Stomach (tissue), 8 donors: ENCODE measurements at regions not wholly inside any gene's neighbourhood (a gene's known extent, or its start where the extent isn't known, plus 50 kb on each side); places are given as distances from the start of the nearest gene placed in this dataset.

Experiments used
- DNase-seq, 2 donors: peaks; one replicate each; pipeline versions ENCODE4 v3.0.0 to v3.0.0-alpha.2; 2013 to 2019
- H3K27ac ChIP-seq, 5 donors: fragments of 200-600 bp in 4 of 5; sonication (generic) in 4 of 5; one replicate each; pipeline ENCODE4 v1.5.1; 2013 to 2019; ENCODE audit warnings: mild to moderate bottlenecking in 1 of 5, moderate library complexity in 1 of 5
- H3K27me3 ChIP-seq, 3 donors: fragments of 200-600 bp; sonication (generic); one replicate each; pipeline ENCODE4 v1.5.1; 2017 to 2019; ENCODE audit warnings: mixed run types in 1 of 3
- H3K36me3 ChIP-seq, 4 donors: fragments of 200-600 bp; sonication (generic); 1 replicate in 3 of 4; 2 replicates in 1 of 4; pipeline ENCODE4 v1.5.1; 2016 to 2019
- H3K4me1 ChIP-seq, 4 donors: fragments of 200-600 bp; sonication (generic); one replicate each; pipeline ENCODE4 v1.5.1; 2016 to 2019
- H3K4me3 ChIP-seq, 4 donors: fragments of 200-600 bp; sonication (generic) in 3 of 4; one replicate each; pipeline ENCODE4 v1.5.1; 2016 to 2019; ENCODE audit warnings: mild to moderate bottlenecking in 1 of 4
- H3K9me3 ChIP-seq, 4 donors: fragments of 200-600 bp; sonication (generic); one replicate each; pipeline ENCODE4 v1.5.1; 2016 to 2019
- EP300 ChIP-seq: sonication (generic); formaldehyde crosslinking; IDR thresholded peaks from one replicate; pipeline ENCODE4 v1.6.1; 2017; ENCODE audit warnings: antibody characterized with exemption
- POLR2A ChIP-seq, 4 donors: fragments of 450-650 bp; IDR thresholded peaks; one replicate each; pipeline ENCODE4 v1.6.1; 2016; ENCODE audit warnings: antibody characterized with exemption in 4 of 4, control low read depth in 2 of 4, mild to moderate bottlenecking in 1 of 4, moderate library complexity in 1 of 4
- POLR2AphosphoS5 ChIP-seq, 3 donors: sonication (generic); formaldehyde crosslinking; IDR thresholded peaks; one replicate each; pipeline ENCODE4 v1.6.1; 2016; ENCODE audit warnings: antibody characterized with exemption in 3 of 3
- WGBS, 5 donors: extraction: QIAGEN DNeasy Blood & Tissue Kit in 3 of 5; methylation state at CpG; one replicate each; pipeline versions ENCODE4 v1.1.5 to v1.1.7; 2013 to 2018; 5-methylcytosine and 5-hydroxymethylcytosine counted together
- intact Hi-C: fragments of 100-400 bp; cut with DNase I; formaldehyde crosslinking; loops from one replicate; pipeline ENCODE4 v1.15.1; 2023; ENCODE audit warnings: low total_unique reads
- TF ChIP-seq, protein P1 (sequence below), 7 experiments: fragments of 450-650 bp in 4 of 7; fragments of 200-600 bp in 3 of 7; sonication (generic) in 3 of 7; IDR thresholded peaks; one replicate each; pipeline ENCODE4 v1.5.1; 2016 to 2019; ENCODE audit warnings: antibody characterized with exemption in 7 of 7, control low read depth in 2 of 7, mild to moderate bottlenecking in 1 of 7
- donor health status: healthy with polysubstance abuse.
- donor health status: Bipolar disorder and iron deficiency.
- donor health status: healthy.

DNA sequence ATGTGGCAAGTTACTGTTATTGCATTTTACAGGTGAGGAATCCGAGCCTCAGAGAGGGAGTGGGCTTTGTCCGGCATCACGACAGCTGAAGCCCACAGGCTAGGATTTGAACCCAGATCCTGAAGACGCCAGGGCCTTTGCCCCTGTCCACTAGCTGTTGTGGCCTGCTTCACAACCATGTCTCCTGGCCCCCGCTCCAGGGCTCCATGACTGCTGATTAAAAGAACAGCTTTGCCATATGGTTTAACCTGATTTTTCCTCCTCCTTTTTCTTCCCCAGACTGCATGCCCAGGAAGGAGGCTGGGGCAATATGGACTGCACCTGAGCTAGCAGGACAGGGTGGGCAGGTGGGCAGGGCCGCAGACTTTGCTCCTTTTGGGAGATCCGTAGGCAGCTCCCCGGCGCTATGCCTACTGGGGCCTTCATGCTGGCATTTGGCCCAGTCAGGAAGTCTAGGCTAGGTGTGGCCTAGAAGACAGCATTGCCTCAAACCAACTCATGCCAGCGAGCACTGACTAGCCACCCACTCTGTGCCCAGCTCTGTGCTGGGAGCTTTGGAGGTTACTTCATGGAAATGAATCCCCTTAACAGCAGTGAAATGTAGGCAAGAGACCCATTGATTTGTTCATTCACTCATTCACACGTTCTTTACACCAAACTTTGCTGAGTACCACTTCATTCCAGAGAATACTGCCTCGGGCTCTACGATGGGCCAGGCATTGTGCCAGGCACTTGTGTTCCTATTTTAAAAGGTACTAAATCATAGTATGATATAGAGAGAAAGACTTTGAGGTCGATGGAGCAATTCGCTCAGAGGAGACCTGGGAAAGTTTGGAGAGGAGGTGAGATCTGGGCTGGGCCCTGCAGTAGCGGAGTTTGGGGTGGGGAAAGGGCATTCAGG is 94.3 kb upstream of the CPEB4 start:
- no peaks in the 10 kb centered on the region for H3K9me3 ChIP-seq
- 68 to 80% (median 76%) methylated on average over 14 to 16 of the region's 16 CpGs for WGBS, 5 donors
- intact Hi-C loops, result no loop called here
- H3K27ac ChIP-seq, result no peak overlapping the region
- H3K4me1 ChIP-seq, result peaks cover 7 to 20% (median 15%) of the 10 kb centered on the region in 4 donors
- peak; percentile 60 to 63 for DNase-seq
- H3K27me3 ChIP-seq, result no peaks in the 10 kb centered on the region
- TF ChIP-seq EP300 (no peak), POLR2A (IDR thresholded peaks at IDR 0.05) (no peak), POLR2AphosphoS5 (IDR thresholded peaks at IDR 0.05) (no peak)
- TF ChIP-seq, protein P1, sequence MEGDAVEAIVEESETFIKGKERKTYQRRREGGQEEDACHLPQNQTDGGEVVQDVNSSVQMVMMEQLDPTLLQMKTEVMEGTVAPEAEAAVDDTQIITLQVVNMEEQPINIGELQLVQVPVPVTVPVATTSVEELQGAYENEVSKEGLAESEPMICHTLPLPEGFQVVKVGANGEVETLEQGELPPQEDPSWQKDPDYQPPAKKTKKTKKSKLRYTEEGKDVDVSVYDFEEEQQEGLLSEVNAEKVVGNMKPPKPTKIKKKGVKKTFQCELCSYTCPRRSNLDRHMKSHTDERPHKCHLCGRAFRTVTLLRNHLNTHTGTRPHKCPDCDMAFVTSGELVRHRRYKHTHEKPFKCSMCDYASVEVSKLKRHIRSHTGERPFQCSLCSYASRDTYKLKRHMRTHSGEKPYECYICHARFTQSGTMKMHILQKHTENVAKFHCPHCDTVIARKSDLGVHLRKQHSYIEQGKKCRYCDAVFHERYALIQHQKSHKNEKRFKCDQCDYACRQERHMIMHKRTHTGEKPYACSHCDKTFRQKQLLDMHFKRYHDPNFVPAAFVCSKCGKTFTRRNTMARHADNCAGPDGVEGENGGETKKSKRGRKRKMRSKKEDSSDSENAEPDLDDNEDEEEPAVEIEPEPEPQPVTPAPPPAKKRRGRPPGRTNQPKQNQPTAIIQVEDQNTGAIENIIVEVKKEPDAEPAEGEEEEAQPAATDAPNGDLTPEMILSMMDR (IDR thresholded peaks at IDR 0.05), result no peak
- no peaks in the 10 kb centered on the region for H3K36me3 ChIP-seq
- no peak overlapping the region for H3K4me3 ChIP-seq

DNA sequence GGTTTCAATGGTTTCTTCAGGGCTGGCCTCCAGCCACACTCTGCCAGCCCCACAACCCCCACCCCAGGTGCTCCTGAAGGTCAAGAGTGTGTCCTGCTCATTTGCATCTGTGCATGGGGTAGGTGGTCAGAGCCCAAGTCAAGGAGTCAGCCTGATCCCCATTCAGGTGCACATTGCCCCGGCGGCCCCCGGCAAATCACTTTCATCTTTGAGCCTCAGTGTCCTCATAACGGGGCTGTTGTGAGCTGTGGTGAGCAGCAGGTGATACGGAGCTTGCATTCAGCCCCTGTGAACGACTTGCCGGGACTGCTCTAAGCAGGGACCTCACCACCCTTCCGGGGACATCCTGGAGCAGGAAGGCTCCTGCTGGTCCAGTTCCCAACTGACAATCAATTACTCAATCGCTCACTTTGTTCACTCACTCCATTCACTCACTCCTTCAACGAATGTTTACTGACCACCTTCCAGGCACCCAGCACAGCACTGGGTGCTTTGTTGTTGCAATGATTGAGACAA is 93.2 kb upstream of the CPEB4 start:
- no peak for DNase-seq
- Histone ChIP-seq H3K4me1 (peaks cover 7 to 20% (median 13%) of the 10 kb centered on the region in 4 donors), H3K4me3 (no peak overlapping the region), H3K36me3 (no peaks in the 10 kb centered on the region), H3K9me3 (no peaks in the 10 kb centered on the region), H3K27me3 (no peaks in the 10 kb centered on the region), H3K27ac (peak overlapping the region in 1 of 5 donors; percentile 18)
- WGBS, 5 donors, result 84 to 88% (median 86%) methylated on average over 6 to 10 of the region's 10 CpGs
- intact Hi-C loops, result no loop called here
- no peak for TF ChIP-seq EP300
- TF ChIP-seq POLR2AphosphoS5 (IDR thresholded peaks at IDR 0.05), result no peak
- no peak for TF ChIP-seq POLR2A (IDR thresholded peaks at IDR 0.05)
- TF ChIP-seq, protein P1 (IDR thresholded peaks at IDR 0.05), result no peak

DNA sequence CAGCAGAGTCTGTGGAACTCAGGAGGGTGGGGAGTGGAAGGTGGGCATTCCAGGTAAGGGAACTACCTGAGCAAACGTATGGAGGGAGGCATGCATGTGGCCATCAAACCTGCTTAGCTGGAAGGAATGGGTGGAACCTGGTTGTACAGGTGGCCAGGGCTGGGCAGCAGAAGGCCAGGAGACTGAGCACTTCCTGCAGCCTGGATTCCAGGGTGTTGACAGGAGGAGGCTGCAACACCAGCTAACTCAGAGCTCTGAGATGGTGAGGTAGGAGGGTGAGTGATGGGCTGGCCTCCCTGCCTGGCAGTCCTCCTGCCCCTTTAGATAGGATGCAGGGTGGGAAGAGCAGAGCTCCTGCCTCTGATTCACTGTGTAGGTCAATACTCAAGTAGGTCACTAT is 92.5 kb upstream of the CPEB4 start:
- intact Hi-C loops, result no loop called here
- H3K36me3 ChIP-seq, result no peaks in the 10 kb centered on the region
- peak; percentile 56 to 81 for DNase-seq
- H3K4me1 ChIP-seq, result peaks cover 7 to 20% (median 13%) of the 10 kb centered on the region in 4 donors
- no peak overlapping the region for H3K4me3 ChIP-seq
- peak overlapping the region in 1 of 5 donors; percentile 18 for H3K27ac ChIP-seq
- 18 to 50% (median 46%) methylated on average over 1 of the region's 1 CpG for WGBS, 5 donors
- no peaks in the 10 kb centered on the region for H3K27me3 ChIP-seq
- no peak for TF ChIP-seq EP300
- no peak for TF ChIP-seq POLR2A (IDR thresholded peaks at IDR 0.05)
- TF ChIP-seq, protein P1 (IDR thresholded peaks at IDR 0.05), result no peak
- TF ChIP-seq POLR2AphosphoS5 (IDR thresholded peaks at IDR 0.05), result no peak
- H3K9me3 ChIP-seq, result no peaks in the 10 kb centered on the region

DNA sequence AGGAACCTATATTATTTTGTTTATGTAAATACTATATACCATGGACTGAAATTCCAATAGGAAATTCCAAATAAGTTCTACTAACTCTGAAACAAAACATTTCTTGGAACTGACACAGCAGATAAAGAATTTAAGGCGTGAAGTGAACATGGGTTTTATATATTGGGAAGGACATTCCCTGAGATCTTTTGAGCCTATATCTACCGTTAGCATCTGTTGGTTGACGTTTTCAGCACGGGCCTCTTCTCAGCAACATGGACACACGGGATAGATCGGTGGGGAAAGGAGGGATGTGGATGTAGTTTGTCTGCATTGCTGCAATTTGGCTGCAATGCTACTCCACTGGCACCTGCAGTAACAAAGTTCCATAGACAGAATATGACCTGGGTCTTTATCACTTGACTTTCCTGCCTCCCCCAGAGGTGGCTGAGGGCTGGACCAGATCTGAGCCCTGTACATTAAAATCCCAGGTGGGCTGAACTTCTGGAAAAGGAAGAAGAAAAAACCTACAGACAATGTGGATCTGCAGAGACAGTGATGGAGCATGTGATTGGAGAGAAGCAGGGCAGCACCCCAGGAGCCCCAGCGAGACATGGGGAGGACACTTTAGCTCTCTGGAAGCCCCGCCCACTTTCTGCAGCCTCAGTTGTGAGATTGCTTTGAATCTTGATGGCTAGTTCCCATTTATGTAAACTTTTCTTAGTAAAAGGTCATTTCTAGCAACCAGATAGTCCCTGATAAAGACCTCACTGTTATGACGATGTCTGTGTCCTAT is 91.2 kb upstream of the CPEB4 start:
- TF ChIP-seq POLR2A (IDR thresholded peaks at IDR 0.05) (no peak), POLR2AphosphoS5 (IDR thresholded peaks at IDR 0.05) (no peak), EP300 (no peak)
- TF ChIP-seq, protein P1 (IDR thresholded peaks at IDR 0.05), result no peak
- intact Hi-C loops, result no loop called here
- Histone ChIP-seq H3K4me1 (peaks cover 6 to 20% (median 12%) of the 10 kb centered on the region in 4 donors), H3K36me3 (no peaks in the 10 kb centered on the region), H3K27me3 (no peaks in the 10 kb centered on the region), H3K27ac (no peak overlapping the region), H3K4me3 (no peak overlapping the region), H3K9me3 (no peaks in the 10 kb centered on the region)
- no peak for DNase-seq
- WGBS, 5 donors, result 75 to 86% (median 81%) methylated on average over 9 of the region's 9 CpGs
